ENCODE measurements at regions not wholly inside any gene's neighbourhood (a gene's known extent, or its start where the extent isn't known, plus 50 kb on each side); places are given as distances from the start of the nearest gene placed in this dataset.

DNA sequence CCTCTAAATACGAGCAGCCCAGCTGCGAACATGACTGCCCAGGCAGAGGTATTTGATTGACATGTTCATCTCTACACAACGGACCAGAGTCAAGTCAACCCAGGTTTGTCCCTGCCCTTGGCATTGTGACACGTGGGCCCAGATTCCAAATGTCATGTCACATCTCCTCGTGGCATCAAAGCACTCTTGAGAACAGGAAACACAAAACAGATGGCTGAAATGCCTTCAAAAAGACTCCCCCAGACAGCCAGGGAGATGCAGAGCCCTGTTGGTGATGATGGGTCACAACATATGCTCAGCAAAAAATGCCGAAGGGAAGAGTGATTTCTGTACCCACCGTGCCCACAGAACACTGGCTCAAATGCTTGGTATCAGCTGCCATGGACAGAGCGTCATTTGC, 337.8 kb upstream of the DAB1 start:
- TF ChIP-seq MBD2 (IDR thresholded peaks at IDR 0.05; ENCODE audit: borderline replicate concordance, low read depth) (no peak), SIN3A (IDR thresholded peaks at IDR 0.05; ENCODE audit: borderline replicate concordance in 2 of 2, control insufficient read depth in 1 of 2, low read depth in 2 of 2, low read length in 2 of 2) (no peak), RAD21 (CRISPR knock-in tag; conservative IDR thresholded peaks at IDR 0.05 in 1 of 2, IDR thresholded peaks at IDR 0.05 in 1 of 2) (no peak), FOXJ3 (CRISPR knock-in tag; IDR thresholded peaks at IDR 0.05) (no peak), RAD51 (IDR thresholded peaks at IDR 0.05; ENCODE audit: borderline replicate concordance, low read depth) (no peak), POLR2A (conservative IDR thresholded peaks at IDR 0.05) (no peak), CBX3 (IDR thresholded peaks at IDR 0.05; ENCODE audit: borderline replicate concordance in 1 of 2, low read length in 2 of 2) (no peak), SP2 (IDR thresholded peaks at IDR 0.05; ENCODE audit: extremely low read depth, low read depth, low read length, poor library complexity, severe bottlenecking) (no peak), TAF1 (IDR thresholded peaks at IDR 0.05; ENCODE audit: control insufficient read depth, extremely low read depth, insufficient read depth, low read length, severe bottlenecking) (no peak)
- TF ChIP-seq, protein P1, sequence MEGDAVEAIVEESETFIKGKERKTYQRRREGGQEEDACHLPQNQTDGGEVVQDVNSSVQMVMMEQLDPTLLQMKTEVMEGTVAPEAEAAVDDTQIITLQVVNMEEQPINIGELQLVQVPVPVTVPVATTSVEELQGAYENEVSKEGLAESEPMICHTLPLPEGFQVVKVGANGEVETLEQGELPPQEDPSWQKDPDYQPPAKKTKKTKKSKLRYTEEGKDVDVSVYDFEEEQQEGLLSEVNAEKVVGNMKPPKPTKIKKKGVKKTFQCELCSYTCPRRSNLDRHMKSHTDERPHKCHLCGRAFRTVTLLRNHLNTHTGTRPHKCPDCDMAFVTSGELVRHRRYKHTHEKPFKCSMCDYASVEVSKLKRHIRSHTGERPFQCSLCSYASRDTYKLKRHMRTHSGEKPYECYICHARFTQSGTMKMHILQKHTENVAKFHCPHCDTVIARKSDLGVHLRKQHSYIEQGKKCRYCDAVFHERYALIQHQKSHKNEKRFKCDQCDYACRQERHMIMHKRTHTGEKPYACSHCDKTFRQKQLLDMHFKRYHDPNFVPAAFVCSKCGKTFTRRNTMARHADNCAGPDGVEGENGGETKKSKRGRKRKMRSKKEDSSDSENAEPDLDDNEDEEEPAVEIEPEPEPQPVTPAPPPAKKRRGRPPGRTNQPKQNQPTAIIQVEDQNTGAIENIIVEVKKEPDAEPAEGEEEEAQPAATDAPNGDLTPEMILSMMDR (IDR thresholded peaks at IDR 0.05 in 2 of 3, conservative IDR thresholded peaks at IDR 0.05 in 1 of 3; ENCODE audit: insufficient read depth in 2 of 3, low read depth in 1 of 3, low read length in 3 of 3), result no peak

All from K562 (cell line).